HepG2 (cell line): ENCODE measurements at regions not wholly inside any gene's neighbourhood (a gene's known extent, or its start where the extent isn't known, plus 50 kb on each side); places are given as distances from the start of the nearest gene placed in this dataset.

Source experiments
- ATAC-seq: fragments of 200-7000 bp; cut with Tn5 transposase; 3 replicates; pipeline ENCODE4 v1.9.1; 2020; ENCODE audit warnings: mild to moderate bottlenecking, moderate library complexity
- BruUV-seq: library from RNA; stranded (reverse); fragments of 400-500 nt; replicated peaks from 2 replicates; lab custom pipeline; 2021; lab: Mats Ljungman, UMichigan
- CTCF ChIA-PET: fragments of 300-600 bp; formaldehyde crosslinking; extraction: SDS; loops from one replicate; lab custom pipeline; 2021; ENCODE audit warnings: low total read pairs, inconsistent platforms, low intra/inter-chr PET ratio; lab: Yijun Ruan, JAX
- POLR2A ChIA-PET: fragments of 350-600 bp; sonication (Branson Sonifier 250); formaldehyde crosslinking; loops from one replicate; lab custom pipeline; 2020; ENCODE audit warnings: antibody characterized with exemption, inconsistent platforms; lab: Yijun Ruan, JAX
- DNase-seq: peaks from one replicate; pipeline ENCODE4 v3.0.0-alpha.2; 2015; ENCODE audit warnings: low spot score
- FAIRE-seq: peaks from 3 replicates; lab custom pipeline; 2011; peaks lifted over from hg19 to GRCh38; lab: Jason Lieb, UNC
- H2AFZ ChIP-seq: one replicate; pipeline ENCODE4 v1.6.1; 2011; ENCODE audit warnings: low read length, inconsistent platforms
- H3K27ac ChIP-seq: fragments of 300-600 bp; 3 replicates; pipeline ENCODE4 v1.8.0; 2011; ENCODE audit warnings: mixed run types, mild to moderate bottlenecking, mixed read lengths, low read length, inconsistent platforms; ENCODE audit not compliant: insufficient read depth; ENCODE audit errors: extremely low read length
- H3K27me3 ChIP-seq, 2 experiments: fragments of 200-600 bp in 1 of 2; 2 replicates in 1 of 2; 3 replicates in 1 of 2; pipeline versions ENCODE4 v1.6.0 to v1.8.0; 2011; ENCODE audit warnings: low read length in 2 of 2, mild to moderate bottlenecking in 2 of 2, moderate library complexity in 2 of 2, inconsistent platforms in 1 of 2; ENCODE audit not compliant: insufficient read depth in 2 of 2, control insufficient read depth in 1 of 2
- H3K36me3 ChIP-seq, 2 experiments: fragments of 200-600 bp in 1 of 2; replicated peaks in 1 of 2; 2 replicates in 1 of 2; 3 replicates in 1 of 2; pipeline versions ENCODE4 v1.5.1 to v1.8.0; 2011; ENCODE audit warnings: low read length in 2 of 2, inconsistent platforms in 1 of 2; ENCODE audit not compliant: insufficient read depth in 2 of 2, control insufficient read depth in 1 of 2
- H3K4me1 ChIP-seq: 2 replicates; pipeline ENCODE4 v1.5.1; 2012; ENCODE audit warnings: low read length, inconsistent platforms; ENCODE audit not compliant: insufficient read depth
- H3K4me2 ChIP-seq: 2 replicates; pipeline ENCODE4 v1.6.0; 2011; ENCODE audit warnings: low read depth, low read length, inconsistent platforms
- H3K4me3 ChIP-seq, 3 experiments: fragments of 200-600 bp in 1 of 3; sonication (generic), shearing (Covaris generic) in 1 of 3; replicated peaks in 1 of 3; 2 replicates each; pipeline ENCODE4 v1.5.1; 2011 to 2016; ENCODE audit warnings: low read length in 3 of 3, inconsistent platforms in 2 of 3, low read depth in 2 of 3, mild to moderate bottlenecking in 2 of 3, control low read depth in 1 of 3, mixed read lengths in 1 of 3; ENCODE audit not compliant: insufficient read depth in 1 of 3
- H3K79me2 ChIP-seq: one replicate; pipeline ENCODE4 v1.6.1; 2011; ENCODE audit warnings: low read length, inconsistent platforms; ENCODE audit not compliant: insufficient read depth
- H3K9ac ChIP-seq: 2 replicates; pipeline ENCODE4 v1.6.0; 2011; ENCODE audit warnings: mild to moderate bottlenecking, low read depth, low read length, inconsistent platforms; ENCODE audit not compliant: insufficient read depth
- H3K9me3 ChIP-seq: 2 replicates; pipeline ENCODE4 v1.5.1; 2012; ENCODE audit warnings: mild to moderate bottlenecking, low read length
- H4K20me1 ChIP-seq: 2 replicates; pipeline ENCODE4 v1.6.0; 2011; ENCODE audit warnings: inconsistent platforms, mild to moderate bottlenecking, low read length, moderate library complexity; ENCODE audit not compliant: insufficient read depth
- ATF7 ChIP-seq, 2 experiments: fragments of 450-650 bp in 1 of 2; sonication (generic) in 1 of 2; formaldehyde crosslinking in 1 of 2; IDR thresholded peaks; 2 replicates each; pipeline versions ENCODE4 v1.4.0 to v1.6.1; 2016 to 2020; ENCODE audit warnings: antibody characterized with exemption in 1 of 2, mild to moderate bottlenecking in 1 of 2, missing genetic modification reagents in 1 of 2
- CREB1 ChIP-seq, 2 experiments: fragments of 450-650 bp in 1 of 2; IDR thresholded peaks; 2 replicates each; pipeline ENCODE4 v1.6.1; 2016 to 2017; ENCODE audit warnings: control low read depth in 1 of 2, mild to moderate bottlenecking in 1 of 2, missing compliant biosample characterization in 1 of 2, missing genetic modification characterization in 1 of 2
- GZF1 ChIP-seq: sonication (generic); formaldehyde crosslinking; IDR thresholded peaks from 2 replicates; pipeline ENCODE4 v1.5.1; 2020; ENCODE audit warnings: mild to moderate bottlenecking, missing genetic modification reagents
- HDAC2 ChIP-seq: sonication (generic); formaldehyde crosslinking; IDR thresholded peaks from 2 replicates; pipeline ENCODE4 v1.4.0; 2020; ENCODE audit warnings: missing genetic modification reagents
- WGBS: methylation state at CpG from one replicate; pipeline ENCODE4 v1.1.6; 2017; ENCODE audit warnings: low lambda C conversion rate; 5-methylcytosine and 5-hydroxymethylcytosine counted together
- in situ Hi-C: cut with HindIII; loops from 2 replicates; pipeline ENCODE4 v1.10.0; 2017; ENCODE audit warnings: low pct_unique_long_range_greater_than_20kb; ENCODE audit not compliant: extremely low pct_ligation_motif_present
- intact Hi-C: fragments of 100-400 bp; cut with micrococcal nuclease; formaldehyde crosslinking; loops from one replicate; pipeline ENCODE4 v1.10.0; 2022; ENCODE audit not compliant: unreplicated experiment
- TF ChIP-seq, protein P1 (sequence below): sonication (generic); formaldehyde crosslinking; IDR thresholded peaks from 2 replicates; pipeline ENCODE4 v1.4.0; 2020; ENCODE audit warnings: low read depth, missing genetic modification reagents
- TF ChIP-seq, protein P2 (sequence below): sonication (generic); formaldehyde crosslinking; IDR thresholded peaks from 2 replicates; pipeline ENCODE4 v1.4.0; 2020; ENCODE audit warnings: missing genetic modification reagents

DNA sequence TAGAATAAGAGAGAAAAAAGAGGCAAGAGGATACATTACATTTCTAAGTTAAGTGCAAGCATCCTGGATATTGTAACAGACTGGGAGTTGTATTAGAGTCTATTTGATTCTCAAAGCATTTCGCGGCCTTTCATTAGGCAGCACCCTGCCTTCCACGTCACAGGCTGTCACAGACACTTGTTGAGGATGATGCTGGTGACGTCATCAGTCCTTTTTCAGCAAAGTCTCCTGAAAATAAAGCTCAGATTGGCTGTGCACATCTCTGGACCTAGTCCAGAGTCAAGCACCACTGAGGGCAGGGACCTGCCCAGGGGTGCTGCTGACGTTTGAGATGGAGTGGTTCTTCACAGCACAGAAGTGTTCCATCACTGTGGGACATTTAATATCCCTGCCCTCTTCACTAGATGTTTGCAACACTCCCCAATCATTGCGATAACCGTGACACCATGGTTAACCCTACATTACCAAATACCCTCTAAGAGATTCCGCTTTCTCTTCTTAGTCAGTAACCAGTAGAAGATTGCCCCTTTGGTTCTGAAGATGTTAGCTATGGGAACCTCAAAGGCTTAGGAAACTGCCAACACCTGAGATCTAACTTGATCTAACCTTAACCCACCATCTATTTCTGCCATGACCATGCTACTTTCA, 72.7 kb upstream of the F3 start:
- intact Hi-C loops (no loop called here), in situ Hi-C loops (no loop called here)
- H3K4me1 ChIP-seq, result peaks cover 40% of the 10 kb centered on the region
- ATAC-seq (no peak), DNase-seq (no peak), FAIRE-seq (no peak)
- WGBS, result 50% methylated on average over 8 of the region's 8 CpGs
- BruUV-seq, result no TSS peak
- H4K20me1 ChIP-seq, result no peaks in the 10 kb centered on the region
- no peaks in the 10 kb centered on the region for H3K79me2 ChIP-seq
- H3K9me3 ChIP-seq, result no peaks in the 10 kb centered on the region
- no peak overlapping the region for H3K27ac ChIP-seq
- no peaks in the 10 kb centered on the region; a peak in 1 of 5 replicates for H3K27me3 ChIP-seq
- CTCF ChIA-PET, result no interaction called here
- no peak overlapping the region for H3K9ac ChIP-seq
- H3K4me3 ChIP-seq, result no peak overlapping the region
- POLR2A ChIA-PET, result no interaction called here
- H3K36me3 ChIP-seq, result no peaks in the 10 kb centered on the region
- no peak overlapping the region for H2AFZ ChIP-seq
- H3K4me2 ChIP-seq, result no peak overlapping the region
- TF ChIP-seq ATF7 (IDR thresholded peaks at IDR 0.05) (peak; percentile 95), ATF7 (CRISPR knock-in tag; IDR thresholded peaks at IDR 0.05) (no peak), CREB1 (IDR thresholded peaks at IDR 0.05) (peak; percentile 97), CREB1 (CRISPR knock-in tag; IDR thresholded peaks at IDR 0.05) (no peak), GZF1 (no peak)

DNA sequence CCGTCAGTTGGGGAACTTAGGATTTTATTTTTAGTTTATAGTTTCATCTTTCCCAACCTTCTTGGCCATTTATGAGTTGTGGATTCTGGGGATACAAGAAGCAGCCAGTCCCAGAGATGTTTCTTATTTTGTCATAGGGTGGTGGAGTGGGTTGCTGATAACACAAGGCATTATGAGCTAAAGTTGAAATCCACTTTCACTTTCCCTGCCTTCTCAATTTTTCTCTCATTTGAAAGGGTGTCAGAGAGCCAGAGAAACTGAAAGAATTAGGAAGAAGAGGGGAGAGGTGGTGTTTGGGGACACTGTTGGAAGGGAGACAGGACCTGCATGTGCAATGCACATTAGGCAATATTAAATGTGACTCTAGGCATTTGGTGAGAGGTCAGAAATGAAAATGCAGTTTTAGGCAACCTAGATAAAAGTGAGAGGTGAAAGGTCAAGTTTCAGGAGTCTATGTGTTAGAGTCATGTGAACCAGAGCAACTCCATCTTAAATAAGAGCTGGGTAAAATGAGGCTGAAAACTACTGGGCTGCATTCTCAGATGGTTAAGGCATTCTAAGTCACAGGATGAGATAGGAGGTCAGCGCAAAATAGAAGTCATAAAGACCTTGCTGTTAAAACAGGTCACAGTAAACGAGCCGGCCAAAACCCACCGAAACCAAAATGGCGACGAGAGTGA, 71.1 kb upstream of the F3 start:
- H4K20me1 ChIP-seq, result no peaks in the 10 kb centered on the region
- H3K27ac ChIP-seq, result no peak overlapping the region
- H3K4me3 ChIP-seq, result no peak overlapping the region
- no peaks in the 10 kb centered on the region for H3K79me2 ChIP-seq
- no peak overlapping the region for H2AFZ ChIP-seq
- DNase-seq (no peak), ATAC-seq (no peak), FAIRE-seq (no peak)
- intact Hi-C loops, result no loop called here
- no peaks in the 10 kb centered on the region for H3K36me3 ChIP-seq
- in situ Hi-C loops, result no loop called here
- peaks cover 48% of the 10 kb centered on the region for H3K4me1 ChIP-seq
- H3K4me2 ChIP-seq, result no peak overlapping the region
- no peaks in the 10 kb centered on the region for H3K9me3 ChIP-seq
- CTCF ChIA-PET, result no interaction called here
- no TSS peak for BruUV-seq
- 92% methylated on average over 7 of the region's 7 CpGs for WGBS
- POLR2A ChIA-PET, result no interaction called here
- no peaks in the 10 kb centered on the region; a peak in 1 of 5 replicates for H3K27me3 ChIP-seq
- H3K9ac ChIP-seq, result no peak overlapping the region
- TF ChIP-seq, protein P1, sequence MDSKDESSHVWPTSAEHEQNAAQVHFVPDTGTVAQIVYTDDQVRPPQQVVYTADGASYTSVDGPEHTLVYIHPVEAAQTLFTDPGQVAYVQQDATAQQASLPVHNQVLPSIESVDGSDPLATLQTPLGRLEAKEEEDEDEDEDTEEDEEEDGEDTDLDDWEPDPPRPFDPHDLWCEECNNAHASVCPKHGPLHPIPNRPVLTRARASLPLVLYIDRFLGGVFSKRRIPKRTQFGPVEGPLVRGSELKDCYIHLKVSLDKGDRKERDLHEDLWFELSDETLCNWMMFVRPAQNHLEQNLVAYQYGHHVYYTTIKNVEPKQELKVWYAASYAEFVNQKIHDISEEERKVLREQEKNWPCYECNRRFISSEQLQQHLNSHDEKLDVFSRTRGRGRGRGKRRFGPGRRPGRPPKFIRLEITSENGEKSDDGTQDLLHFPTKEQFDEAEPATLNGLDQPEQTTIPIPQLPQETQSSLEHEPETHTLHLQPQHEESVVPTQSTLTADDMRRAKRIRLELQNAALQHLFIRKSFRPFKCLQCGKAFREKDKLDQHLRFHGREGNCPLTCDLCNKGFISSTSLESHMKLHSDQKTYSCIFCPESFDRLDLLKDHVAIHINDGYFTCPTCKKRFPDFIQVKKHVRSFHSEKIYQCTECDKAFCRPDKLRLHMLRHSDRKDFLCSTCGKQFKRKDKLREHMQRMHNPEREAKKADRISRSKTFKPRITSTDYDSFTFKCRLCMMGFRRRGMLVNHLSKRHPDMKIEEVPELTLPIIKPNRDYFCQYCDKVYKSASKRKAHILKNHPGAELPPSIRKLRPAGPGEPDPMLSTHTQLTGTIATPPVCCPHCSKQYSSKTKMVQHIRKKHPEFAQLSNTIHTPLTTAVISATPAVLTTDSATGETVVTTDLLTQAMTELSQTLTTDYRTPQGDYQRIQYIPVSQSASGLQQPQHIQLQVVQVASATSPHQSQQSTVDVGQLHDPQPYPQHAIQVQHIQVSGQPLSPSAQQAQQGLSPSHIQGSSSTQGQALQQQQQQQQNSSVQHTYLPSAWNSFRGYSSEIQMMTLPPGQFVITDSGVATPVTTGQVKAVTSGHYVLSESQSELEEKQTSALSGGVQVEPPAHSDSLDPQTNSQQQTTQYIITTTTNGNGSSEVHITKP (CRISPR knock-in tag), result no peak
- TF ChIP-seq, protein P2, sequence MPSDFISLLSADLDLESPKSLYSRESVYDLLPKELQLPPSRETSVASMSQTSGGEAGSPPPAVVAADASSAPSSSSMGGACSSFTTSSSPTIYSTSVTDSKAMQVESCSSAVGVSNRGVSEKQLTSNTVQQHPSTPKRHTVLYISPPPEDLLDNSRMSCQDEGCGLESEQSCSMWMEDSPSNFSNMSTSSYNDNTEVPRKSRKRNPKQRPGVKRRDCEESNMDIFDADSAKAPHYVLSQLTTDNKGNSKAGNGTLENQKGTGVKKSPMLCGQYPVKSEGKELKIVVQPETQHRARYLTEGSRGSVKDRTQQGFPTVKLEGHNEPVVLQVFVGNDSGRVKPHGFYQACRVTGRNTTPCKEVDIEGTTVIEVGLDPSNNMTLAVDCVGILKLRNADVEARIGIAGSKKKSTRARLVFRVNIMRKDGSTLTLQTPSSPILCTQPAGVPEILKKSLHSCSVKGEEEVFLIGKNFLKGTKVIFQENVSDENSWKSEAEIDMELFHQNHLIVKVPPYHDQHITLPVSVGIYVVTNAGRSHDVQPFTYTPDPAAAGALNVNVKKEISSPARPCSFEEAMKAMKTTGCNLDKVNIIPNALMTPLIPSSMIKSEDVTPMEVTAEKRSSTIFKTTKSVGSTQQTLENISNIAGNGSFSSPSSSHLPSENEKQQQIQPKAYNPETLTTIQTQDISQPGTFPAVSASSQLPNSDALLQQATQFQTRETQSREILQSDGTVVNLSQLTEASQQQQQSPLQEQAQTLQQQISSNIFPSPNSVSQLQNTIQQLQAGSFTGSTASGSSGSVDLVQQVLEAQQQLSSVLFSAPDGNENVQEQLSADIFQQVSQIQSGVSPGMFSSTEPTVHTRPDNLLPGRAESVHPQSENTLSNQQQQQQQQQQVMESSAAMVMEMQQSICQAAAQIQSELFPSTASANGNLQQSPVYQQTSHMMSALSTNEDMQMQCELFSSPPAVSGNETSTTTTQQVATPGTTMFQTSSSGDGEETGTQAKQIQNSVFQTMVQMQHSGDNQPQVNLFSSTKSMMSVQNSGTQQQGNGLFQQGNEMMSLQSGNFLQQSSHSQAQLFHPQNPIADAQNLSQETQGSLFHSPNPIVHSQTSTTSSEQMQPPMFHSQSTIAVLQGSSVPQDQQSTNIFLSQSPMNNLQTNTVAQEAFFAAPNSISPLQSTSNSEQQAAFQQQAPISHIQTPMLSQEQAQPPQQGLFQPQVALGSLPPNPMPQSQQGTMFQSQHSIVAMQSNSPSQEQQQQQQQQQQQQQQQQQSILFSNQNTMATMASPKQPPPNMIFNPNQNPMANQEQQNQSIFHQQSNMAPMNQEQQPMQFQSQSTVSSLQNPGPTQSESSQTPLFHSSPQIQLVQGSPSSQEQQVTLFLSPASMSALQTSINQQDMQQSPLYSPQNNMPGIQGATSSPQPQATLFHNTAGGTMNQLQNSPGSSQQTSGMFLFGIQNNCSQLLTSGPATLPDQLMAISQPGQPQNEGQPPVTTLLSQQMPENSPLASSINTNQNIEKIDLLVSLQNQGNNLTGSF (CRISPR knock-in tag), result no peak
- TF ChIP-seq HDAC2, result no peak
